ENCODE measurements at regions not wholly inside any gene's neighbourhood (a gene's known extent, or its start where the extent isn't known, plus 50 kb on each side); places are given as distances from the start of the nearest gene placed in this dataset.

DNA sequence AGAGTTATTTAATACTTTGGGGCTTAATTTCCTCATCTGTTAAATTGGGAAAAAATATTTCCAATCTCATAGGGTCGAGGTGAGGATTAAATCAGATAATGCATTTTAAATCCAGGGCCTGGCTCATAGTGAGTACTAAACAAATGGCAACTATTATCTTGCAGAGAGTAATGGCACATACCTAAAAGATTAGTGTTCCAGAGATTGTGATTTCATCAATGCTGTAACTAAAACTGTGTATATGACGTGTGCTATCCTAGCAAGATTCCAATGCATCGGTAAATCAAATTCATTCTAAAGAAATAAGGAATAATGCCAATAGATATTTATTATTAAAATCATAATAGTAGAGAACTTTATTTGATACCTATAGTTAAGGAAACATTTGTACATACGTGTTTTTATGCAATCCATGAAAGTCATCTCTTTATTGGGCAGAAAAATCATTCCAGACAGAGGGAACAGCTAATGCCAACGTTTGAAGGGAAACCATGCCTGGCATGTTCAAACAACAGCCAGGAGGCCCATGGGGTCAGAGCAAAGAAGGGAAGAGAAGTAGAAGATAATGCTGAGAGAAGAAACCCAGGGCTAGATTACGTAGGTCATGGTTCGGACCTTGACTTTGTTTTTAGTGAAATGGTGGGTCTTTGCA lies 174.8 kb upstream of the AGR3 start:
- TF ChIP-seq CTCF (IDR thresholded peaks at IDR 0.05) (no peak), EP300 (IDR thresholded peaks at IDR 0.05) (no peak), POLR2A (IDR thresholded peaks at IDR 0.05) (no peak)

All from tibial nerve (tissue), 4 donors.